GM21737 (cell line): ENCODE measurements at regions not wholly inside any gene's neighbourhood (a gene's known extent, or its start where the extent isn't known, plus 50 kb on each side); places are given as distances from the start of the nearest gene placed in this dataset.

Experiments used
- ATAC-seq: cut with Tn5 transposase; IDR thresholded peaks from one replicate; pipeline ENCODE4 v1.9.1; 2021; ENCODE audit warnings: mild to moderate bottlenecking, moderate library complexity; ENCODE audit not compliant: unreplicated experiment

DNA sequence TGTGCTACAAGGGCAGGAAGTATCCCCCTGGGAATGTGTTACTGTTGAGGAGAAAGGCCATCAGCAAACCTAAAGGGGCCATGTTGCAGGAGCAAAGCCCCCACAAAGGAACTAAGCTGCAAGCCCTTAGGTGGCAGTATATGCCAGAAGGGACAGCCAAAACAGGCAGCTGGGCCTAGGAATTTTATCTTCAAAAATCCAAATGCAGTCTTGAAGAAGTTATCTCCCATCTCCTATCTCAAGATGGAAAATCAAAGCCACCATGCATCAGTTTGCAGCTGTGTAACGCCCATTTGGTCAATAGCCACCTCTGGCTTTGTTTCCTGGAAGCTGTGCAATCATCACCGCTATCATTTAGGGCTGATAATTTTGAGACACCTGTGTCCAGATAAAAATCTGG lies 400.3 kb downstream of the ARHGEF28 start:
- ATAC-seq, result no peak

DNA sequence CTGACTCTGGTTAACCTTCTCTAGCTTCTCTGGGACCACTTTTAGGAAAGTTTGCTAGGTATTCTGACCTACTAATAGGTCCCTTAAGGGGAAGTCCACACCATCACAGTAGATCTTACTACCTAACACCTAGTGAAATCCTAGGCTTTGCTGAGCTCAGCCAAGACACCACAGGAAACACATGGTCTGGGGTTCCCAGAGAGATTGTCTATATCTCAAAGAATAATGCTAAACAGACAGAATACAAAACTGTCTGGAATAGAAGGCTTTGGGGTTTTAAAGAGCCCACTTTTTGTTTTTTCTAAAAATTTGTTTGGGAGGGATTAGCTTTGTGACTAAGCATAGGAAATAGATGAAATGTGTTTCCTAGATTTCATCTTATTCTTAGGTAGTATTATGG lies 395.1 kb downstream of the ARHGEF28 start:
- no peak for ATAC-seq

DNA sequence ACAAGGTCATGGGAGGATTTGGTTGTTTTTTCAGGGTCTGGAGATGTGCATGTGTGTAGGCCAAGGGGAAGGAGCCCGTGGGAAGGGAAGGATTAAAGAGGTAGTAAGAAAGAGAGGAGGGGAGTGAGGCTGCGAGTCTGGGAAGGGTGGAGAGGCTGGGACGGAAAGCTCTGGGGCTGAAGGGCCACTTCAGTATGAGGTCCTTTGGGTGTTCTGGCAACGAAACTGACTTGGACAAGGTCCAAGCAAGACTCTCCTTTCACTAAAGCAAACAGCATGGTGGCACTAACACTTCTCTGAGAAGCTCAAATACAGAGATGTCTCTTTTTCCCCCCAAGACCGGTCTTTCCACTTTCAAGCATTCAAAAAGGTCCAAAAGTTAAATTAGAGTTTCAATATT lies 394.5 kb downstream of the ARHGEF28 start:
- no peak for ATAC-seq

DNA sequence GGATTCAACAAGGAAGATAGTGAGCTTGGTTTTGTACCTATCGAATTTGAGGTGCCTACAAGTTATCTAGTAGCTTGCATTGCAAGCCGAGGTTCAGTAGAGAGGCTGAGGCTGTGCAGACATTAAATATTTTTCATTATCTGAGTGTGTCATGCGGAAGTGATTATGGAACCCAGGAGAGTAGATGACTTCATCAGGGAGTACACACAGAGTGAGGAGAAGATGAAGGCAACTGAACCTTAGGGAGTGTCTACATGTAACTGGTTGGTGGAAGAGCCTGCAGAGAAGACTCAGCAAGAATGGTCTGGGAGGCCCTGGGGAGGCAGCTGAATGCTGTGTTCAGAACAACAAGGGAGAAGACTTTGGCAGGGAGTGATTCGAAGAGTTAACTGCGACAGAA lies 393.9 kb downstream of the ARHGEF28 start:
- ATAC-seq, result no peak

DNA sequence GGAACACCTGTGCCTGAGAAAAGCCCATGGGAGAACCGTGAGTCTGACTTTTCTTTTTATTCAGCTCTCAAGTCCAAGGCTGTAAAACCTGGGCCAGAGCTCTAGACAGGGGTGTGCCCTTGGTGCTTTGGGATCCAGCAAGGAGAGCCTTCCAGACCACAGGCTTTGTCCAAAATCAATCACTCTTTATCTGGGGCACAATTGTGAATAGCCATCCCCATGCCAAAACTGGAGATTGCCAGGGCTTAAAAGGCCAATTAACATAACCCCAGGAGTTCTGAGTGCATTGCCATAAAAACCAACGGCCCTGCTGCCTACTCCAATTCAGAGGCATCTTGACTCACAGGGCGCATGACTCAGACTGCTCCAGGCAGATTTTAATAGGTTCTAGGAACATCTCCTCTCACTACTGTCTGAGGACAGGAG lies 391.8 kb downstream of the ARHGEF28 start:
- ATAC-seq, result no peak

DNA sequence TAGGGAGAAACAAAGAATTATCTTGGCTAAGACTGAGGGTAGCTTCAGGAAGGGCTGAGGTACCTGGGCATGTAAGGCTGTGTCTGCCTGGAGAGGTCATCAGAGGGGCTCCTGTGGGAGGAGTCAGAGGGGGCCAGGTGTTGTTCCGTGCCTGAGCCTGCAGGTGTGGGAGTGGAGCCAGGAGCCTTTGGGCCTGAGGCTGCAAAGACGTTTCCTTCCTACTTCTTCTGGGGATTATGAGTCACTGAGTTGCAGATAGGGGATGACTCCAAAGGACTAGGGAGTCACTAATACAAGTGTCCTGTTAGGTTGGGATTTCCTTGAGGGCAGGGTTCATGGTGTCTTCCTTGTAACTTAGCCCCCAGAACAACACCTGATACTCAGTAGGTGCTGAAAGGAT lies 391.1 kb downstream of the ARHGEF28 start:
- no peak for ATAC-seq

DNA sequence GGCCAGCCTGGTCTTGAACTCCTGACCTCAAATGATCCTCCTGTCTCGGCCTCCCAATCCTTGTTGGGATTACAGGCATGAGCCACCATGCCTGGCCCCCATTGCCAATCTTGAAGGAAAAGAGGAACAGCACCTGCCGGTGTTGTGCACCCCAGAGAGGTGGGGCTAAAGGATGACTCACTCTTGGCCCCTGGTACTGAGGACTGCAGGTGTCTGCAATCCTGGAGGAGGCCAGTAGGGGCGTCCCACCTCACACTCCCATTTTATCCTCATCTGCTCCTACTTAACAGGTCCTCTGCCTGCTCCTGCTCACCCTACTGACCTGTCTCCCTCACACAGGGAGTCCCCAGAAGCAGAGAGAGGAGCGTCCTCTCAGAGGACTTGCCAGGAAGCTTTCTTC lies 390.4 kb downstream of the ARHGEF28 start:
- no peak for ATAC-seq

DNA sequence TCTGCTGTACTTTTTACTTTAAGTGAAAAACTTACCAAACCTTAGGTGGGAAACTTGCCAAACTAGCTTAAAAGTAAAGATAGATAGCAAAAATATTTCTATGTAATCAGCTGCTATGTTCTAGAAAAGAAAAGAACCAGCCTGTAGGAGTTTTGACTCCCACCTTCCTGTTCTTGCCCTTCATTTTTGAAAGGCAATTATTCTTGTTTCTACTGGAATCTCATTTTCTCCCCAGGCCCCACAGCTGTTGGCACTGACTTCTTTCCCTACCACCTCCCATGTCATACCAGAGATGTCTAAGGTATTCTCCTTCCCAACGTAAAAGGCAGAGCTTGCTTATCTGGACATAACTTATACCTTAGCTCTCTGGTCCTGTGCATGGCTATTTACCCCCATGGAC lies 389.7 kb downstream of the ARHGEF28 start:
- ATAC-seq, result no peak

DNA sequence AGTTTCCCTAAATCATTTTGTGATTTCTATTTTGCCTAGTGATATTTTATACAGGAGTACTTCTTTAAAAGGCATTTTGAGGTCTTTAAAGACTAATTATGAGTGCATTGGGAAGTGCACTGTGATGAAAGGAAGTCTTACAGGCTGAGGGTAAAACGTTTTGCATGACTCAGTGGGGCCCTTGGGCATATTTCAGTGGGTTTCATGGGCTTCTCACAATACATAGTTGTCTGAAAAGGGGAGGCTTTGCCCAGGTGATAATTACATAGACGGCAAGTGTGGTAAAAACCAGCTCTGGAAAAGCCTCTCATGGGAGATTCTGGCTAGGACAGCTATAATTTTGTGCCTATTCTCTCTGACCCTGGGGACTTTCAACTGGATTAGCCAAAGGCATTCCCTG lies 387.2 kb downstream of the ARHGEF28 start:
- no peak for ATAC-seq

DNA sequence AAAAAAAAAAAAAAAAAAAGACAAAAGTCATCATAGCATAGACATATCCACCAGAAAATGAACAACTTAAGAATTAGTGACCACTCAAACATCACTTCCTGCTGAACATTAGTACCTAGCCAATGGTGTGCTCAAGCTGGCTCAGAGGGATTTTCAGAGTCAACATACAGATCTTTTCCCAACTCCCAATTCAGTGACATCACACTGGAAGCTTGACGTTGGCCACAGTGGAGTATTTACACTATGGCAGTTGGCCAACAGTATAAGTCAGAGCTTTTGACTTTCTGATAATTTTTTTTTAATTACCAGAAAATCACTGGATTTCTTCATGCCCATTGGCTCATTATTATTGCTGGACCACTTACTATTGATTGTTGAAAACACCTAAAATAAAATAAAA lies 383.5 kb downstream of the ARHGEF28 start:
- ATAC-seq, result no peak

DNA sequence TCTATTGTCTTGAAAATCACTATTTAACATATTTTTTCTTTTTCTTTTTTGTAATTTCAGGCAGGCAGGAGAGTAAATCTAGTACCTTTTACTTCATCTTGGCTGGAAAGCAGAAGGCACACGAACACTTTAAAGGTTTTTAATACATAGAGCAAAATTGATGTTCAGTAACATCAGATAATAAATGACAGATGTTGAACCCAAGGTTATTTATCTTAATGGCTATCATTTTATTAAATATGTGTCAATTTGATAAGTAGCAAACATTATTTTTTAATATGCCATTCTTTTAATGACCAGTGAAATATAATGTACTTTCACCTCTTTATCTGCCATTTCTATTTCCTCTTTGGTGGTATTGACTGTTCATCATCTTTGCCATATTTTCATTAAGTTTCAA lies 381.2 kb downstream of the ARHGEF28 start:
- ATAC-seq, result no peak

DNA sequence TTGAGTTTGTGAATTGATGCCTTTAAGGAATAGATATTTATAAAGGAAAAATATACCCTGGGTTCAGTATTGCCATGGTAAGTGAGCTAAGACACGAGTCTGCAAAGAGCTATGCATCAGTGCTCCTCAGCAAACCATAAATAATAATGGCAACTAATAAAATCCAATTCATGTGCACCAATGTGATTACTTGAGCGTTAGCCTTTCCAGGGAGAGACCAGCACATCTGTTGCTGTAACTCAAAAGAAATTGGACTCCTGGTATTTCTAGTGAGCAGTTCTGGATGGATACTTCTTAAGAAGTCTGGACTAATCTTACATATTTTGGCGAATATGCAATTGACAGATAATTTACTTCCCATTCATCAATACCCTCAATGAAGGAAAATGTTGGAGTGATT lies 373.3 kb downstream of the ARHGEF28 start:
- ATAC-seq, result no peak

DNA sequence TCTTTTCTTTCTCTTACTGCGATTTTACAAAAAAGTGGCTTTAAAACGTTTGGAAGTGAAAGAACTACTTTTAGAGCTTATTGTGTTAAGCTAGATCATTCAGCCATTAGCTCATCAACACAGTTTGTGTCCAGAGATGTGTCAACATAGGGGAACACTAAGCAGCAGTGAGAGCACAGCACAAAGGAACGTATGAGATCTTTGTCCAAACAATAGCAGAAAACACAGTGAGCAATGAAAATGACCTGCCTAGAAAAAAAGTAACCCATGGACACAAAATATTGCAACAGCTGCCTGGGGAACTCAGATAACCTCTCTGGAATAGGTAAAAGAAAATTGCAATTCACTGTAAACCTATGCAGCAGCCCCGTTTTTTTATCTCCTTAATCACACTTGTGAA lies 372.5 kb downstream of the ARHGEF28 start:
- ATAC-seq, result no peak

DNA sequence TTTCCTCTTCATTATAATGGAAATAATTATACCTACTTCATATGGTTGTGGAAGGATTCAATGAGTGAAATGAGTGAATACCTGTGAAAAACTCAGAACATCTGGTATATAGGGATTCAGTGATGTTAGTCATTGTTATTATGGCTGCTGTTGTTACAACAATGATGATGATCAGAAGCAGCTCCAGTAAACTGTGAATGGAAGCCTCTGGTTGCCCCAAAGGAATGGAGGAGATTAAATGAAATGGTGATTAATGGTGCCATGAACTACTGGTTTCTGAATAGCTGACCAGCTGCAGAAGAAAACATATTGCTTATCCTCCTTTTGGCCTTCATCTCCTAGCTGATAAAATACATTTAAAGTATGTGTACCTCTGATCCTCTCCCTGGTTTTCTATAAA lies 372.0 kb downstream of the ARHGEF28 start:
- ATAC-seq, result no peak

DNA sequence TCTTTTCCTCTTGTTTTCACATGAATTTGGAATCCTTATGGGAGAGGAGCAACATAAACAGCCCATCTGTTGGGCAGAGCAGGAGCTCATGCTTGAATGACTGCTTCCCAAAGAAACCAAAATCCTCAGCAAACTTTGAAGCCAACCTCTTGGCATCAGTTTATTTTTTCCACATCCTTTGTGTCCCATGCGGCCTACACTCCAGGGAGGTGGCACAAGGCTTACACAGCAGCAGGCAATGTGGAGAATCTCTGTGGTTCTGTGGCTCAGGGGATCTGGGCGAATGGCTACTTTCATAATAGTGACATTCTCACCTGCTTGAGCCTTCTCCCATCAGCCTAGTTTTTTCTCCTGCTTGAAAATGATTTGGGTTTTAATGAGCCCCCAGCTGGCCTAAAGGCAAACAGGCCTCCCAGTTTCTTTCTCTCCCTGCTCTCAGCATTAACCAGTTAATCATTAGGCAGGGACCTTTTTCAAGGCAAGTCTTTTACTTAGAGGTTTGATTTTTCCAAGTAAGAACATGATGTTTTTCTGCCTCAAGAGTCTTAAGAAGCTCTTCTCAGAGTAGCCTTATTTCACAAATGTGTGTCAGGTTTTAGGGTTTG lies 370.3 kb downstream of the ARHGEF28 start:
- no peak for ATAC-seq

DNA sequence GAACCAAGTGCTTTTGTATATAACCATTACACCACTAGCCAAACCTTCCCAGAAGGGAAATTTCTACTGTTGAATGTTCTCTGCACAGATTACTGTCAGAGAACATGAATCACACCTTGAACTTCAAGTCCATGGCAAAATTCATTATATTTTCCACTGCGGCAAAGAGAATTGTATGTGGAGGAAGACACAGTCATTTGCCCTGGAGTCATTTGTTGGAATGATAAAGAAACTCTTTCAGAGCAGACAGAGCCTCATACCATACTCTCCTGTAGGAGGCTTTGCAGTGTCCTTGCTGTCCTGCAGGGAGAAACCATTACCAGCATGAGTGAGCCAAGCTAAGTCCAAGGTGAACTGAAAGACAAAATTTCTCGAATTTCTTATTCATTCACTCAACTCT lies 369.0 kb downstream of the ARHGEF28 start:
- ATAC-seq, result no peak
